Large intestine (tissue), 3 donors: ENCODE measurements at regions not wholly inside any gene's neighbourhood (a gene's known extent, or its start where the extent isn't known, plus 50 kb on each side); places are given as distances from the start of the nearest gene placed in this dataset.
A peak's percentile ranks its signal among the peaks of the same experiment; 100 is the strongest.

Source experiments
- DNase-seq, 2 donors: peaks; one replicate each; pipeline versions ENCODE4 v3.0.0 to v3.0.0-alpha.2; 2013
- H3K27ac ChIP-seq: one replicate; pipeline ENCODE4 v1.5.1; 2013; ENCODE audit warnings: low read length
- H3K27me3 ChIP-seq: 2 replicates; pipeline ENCODE4 v1.6.1; 2013; ENCODE audit warnings: low read length; ENCODE audit not compliant: control insufficient read depth, insufficient read depth
- H3K36me3 ChIP-seq: 2 replicates; pipeline ENCODE4 v1.6.1; 2013; ENCODE audit warnings: low read length; ENCODE audit not compliant: control insufficient read depth, insufficient read depth
- H3K4me1 ChIP-seq: one replicate; pipeline ENCODE4 v1.6.1; 2013; ENCODE audit warnings: low read length; ENCODE audit not compliant: control insufficient read depth, insufficient read depth
- H3K4me3 ChIP-seq: one replicate; pipeline ENCODE4 v1.5.1; 2013; ENCODE audit warnings: low read length
- H3K9me3 ChIP-seq: one replicate; pipeline ENCODE4 v1.6.1; 2013; ENCODE audit warnings: mild to moderate bottlenecking, low read depth, low read length, moderate library complexity; ENCODE audit not compliant: control insufficient read depth
- WGBS: methylation state at CpG from one replicate; pipeline ENCODE4 v1.1.5; 2013; ENCODE audit warnings: low lambda C conversion rate; ENCODE audit not compliant: insufficient coverage; 5-methylcytosine and 5-hydroxymethylcytosine counted together

DNA sequence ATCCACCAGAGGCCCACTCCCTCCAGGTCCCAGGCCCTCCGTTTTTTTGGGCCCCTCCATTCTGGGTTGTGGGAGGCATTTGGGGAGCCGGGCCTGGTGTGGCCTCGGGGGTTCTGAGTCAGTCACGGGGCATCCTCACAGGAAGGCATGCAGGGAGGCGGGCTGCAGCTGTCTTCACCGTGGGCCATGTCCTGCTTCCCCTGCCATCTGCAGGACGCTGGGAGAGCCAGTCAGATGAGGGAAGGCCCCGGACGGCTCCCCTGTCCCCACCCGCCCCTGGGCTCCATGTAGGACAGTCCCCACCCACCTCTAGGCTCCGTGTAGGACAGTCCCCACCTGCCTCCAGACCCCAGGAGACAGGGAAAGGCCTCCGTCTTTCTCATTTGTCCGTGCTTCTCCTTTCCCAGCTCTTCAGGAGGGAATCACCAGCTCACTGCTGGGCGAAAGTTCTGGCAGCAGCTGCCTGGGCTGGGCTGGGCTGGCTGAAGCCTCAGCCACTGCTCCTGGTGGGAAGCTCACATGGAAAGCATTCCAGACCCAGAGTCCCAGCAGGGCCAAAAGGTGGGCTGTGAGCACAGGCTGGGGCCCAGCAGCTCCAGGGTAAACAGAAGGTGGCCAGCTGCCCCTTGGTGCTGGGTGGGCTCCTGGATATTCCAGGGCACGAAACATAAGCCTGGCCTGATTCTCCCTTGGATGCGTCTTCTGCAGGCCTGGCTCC, 217.8 kb downstream of the KIF26A start:
- no peak for DNase-seq
- no CpG with 5 or more reads among the region's 16 CpGs for WGBS
- no peaks in the 10 kb centered on the region for H3K36me3 ChIP-seq

DNA sequence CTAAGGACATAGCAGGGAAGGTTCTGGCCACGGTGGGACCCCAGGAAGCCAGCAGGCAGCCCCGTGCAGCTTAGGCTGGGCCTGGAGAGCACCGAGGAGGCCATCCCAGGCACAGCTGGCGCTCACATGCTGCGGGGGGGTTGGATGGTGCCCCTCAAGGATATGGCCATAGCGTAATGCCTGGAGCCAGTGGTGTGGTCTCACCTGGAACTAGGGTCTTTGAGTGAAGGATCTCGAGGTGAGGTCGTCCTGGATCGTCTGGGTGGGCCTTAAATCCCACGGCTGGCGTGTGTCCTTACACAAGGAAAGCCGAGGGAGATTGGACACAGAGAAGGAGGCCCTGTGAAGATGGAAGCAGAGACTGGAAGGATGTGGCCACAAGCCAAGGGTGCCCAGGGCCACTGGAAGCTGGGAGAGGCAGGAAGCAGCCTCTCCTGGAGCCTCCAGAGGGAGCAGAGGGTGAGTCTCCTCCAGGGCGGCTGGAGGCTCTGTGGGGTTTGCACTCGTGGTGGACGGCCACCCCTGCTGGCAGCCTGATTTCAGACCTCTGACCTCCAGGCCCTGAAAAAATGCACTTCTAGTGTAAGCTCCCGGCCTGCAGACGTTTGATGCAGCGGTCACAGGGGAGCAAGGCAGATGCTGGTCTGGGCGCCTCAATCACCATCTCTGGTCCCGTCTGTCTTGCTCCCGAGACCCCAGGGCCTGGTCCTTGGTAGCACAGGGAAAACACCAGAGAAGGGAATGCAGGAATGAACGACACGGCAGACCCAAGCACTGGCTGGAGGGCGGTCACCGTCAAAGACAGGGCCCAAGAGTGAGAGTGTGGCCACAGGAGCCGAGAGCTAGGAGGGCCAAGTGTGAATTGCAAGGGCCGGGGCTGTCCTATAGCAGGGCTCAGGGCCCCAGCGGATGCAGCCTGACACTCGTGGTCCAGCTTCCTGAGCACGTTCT, 218.6 kb downstream of the KIF26A start:
- no peaks in the 10 kb centered on the region for H3K27me3 ChIP-seq
- H3K9me3 ChIP-seq, result peaks cover 9% of the 10 kb centered on the region
- H3K36me3 ChIP-seq, result no peaks in the 10 kb centered on the region
- H3K4me1 ChIP-seq, result peaks cover 22% of the 10 kb centered on the region
- no CpG with 5 or more reads among the region's 30 CpGs for WGBS
- DNase-seq, result no peak
- H3K4me3 ChIP-seq, result no peak overlapping the region
- H3K27ac ChIP-seq, result no peak overlapping the region

More for the DNA sequence above, 217.8 kb downstream of the KIF26A start:
- Histone ChIP-seq H3K27ac (no peak overlapping the region), H3K27me3 (no peaks in the 10 kb centered on the region), H3K4me1 (peaks cover 14% of the 10 kb centered on the region), H3K9me3 (peaks cover 9% of the 10 kb centered on the region), H3K4me3 (no peak overlapping the region)

DNA sequence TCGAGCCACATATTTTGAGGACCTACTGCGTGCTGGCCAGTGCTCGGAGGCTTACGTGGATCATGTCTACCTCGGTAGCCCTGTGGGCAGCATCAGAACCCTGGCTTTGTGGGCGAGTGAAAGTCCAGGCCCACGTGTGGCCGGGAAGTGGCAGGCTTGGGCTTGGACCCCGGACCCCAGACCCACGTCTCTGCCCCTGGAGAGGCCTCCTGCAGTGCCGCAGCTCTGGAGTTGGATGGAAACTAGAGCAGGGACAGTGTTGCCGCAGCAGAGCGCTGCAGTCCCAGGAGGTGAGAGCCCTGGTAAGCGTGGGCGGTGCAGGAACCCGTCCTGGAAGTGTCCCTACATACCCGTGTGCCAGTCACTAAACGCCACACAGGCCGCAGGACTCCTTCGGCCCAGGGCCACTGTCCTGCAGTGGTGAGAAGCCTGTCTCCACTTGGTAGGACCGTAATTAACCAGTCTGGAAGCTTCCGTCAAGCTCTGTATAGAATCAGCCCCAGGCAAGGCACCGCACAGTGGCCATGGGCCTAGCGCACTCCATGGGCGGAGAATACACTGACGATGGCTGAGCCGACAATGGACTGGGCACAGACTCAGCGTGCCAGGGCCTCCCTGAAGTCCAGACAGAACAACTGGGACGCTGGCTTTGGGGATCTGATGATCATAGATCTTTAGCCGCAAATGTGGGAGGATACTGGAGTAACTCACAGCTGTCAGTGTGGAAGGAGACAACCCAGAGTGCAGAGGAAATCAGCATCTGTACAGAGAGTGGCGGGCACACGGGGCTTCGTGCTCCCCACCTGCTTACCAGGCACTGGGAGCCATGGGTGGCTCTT, 219.5 kb downstream of the KIF26A start:
- WGBS, result no CpG with 5 or more reads among the region's 33 CpGs
- peaks cover 8% of the 10 kb centered on the region for H3K9me3 ChIP-seq
- no peaks in the 10 kb centered on the region for H3K27me3 ChIP-seq
- H3K27ac ChIP-seq, result no peak overlapping the region
- no peak for DNase-seq
- no peaks in the 10 kb centered on the region for H3K36me3 ChIP-seq
- H3K4me1 ChIP-seq, result peaks cover 29% of the 10 kb centered on the region
- no peak overlapping the region for H3K4me3 ChIP-seq

DNA sequence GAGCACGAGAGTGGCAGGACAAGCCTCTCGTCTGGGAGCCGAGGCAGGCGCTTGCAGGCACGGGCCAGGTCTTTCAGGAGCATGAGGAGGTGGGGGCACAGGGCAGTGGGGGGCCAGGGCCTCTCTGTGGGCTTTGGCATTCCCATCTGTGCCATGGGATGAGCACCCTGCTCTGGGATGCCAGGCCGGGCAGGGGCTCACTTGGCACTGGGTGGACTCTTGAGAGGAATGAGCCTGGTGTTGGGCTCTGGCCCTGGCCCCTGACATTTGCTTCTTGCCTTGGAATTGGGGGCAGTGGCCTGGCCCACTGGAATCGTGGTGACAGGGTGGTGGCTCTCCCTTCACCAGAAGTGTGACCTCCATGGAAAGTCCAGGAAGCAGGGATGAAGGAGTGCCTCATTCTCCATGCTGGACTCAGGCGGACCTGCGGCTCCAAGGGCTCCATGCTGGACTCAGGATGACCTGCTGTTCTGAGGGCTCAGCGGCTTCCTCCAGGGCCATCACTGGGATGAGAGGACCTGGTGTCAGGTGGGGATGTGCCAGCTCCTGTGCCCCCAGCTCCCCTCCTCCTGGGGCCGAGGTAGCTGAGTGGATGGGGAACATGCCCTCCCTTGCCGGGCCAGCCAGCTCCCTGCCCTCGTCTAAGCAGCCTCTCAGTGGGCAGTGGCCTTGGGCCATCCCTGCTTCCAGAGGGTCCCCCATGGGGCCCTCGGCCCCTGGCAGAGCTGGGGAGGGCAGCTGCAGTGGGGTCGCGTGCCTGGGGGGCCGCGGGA, 220.3 kb downstream of the KIF26A start:
- Histone ChIP-seq H3K4me1 (peaks cover 37% of the 10 kb centered on the region), H3K9me3 (no peaks in the 10 kb centered on the region), H3K4me3 (no peak overlapping the region), H3K27ac (no peak overlapping the region), H3K27me3 (no peaks in the 10 kb centered on the region), H3K36me3 (no peaks in the 10 kb centered on the region)
- no CpG with 5 or more reads among the region's 18 CpGs for WGBS
- DNase-seq, result no peak

DNA sequence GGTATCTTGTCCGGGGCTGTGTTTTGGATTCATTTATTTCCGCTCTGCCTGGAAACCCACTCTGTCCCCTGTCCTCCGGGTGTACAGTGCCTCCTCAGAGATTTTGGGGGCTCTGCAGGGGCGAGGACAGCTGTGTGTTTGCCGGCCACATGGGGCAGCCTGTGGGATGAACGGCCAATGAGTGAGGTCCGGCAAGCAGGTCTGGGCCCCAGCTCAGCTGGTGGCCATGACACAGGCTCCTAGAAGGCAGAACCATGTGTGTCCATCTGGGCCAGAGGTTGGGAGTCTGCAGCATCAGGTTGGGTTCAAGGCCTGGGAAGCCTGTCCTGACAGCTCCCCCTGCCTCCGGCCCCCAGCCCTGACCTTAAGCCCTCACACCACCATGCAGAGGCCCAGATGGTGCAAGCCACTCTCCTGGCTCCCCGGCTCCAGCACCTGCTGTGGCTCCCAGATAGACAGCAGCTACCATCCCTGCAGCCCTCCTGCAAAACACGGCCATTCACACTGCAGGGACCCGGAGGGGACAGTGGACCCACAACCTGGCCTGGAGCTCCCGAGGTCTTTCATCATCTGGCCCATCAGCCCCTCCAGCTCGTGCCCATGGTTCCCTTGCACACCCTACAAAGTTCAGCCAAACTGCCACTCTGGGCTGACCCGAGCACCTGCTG, 220.1 kb upstream of the C14orf180 start:
- no peaks in the 10 kb centered on the region for H3K9me3 ChIP-seq
- no peak overlapping the region for H3K4me3 ChIP-seq
- no peaks in the 10 kb centered on the region for H3K27me3 ChIP-seq
- DNase-seq, result no peak
- no peak overlapping the region for H3K27ac ChIP-seq
- no peaks in the 10 kb centered on the region for H3K36me3 ChIP-seq
- peaks cover 44% of the 10 kb centered on the region for H3K4me1 ChIP-seq
- no CpG with 5 or more reads among the region's 14 CpGs for WGBS

DNA sequence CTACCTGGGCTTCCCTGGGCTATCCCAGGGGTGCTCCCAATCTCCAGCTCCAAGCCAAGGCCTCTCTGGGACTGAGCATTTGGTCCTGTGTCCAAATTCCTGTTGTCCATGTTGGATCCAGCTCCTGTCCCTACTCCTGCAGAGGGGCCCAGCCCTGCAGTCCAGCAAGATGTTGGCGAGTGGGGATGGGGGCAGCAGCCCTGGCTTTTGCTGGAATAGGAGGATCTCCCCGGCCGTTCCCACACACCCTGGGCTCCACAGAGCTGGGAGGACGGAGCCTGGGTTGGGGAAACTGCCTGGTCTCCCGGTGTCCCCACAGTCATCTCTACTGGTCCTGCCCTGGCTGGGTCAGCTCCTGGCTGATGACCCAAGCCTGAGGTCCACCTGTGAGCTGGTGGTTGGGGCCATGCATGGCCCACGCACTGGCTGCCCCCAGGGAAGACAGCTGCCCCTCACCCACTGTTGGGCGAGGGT, 219.6 kb upstream of the C14orf180 start:
- no CpG with 5 or more reads among the region's 7 CpGs for WGBS
- no peaks in the 10 kb centered on the region for H3K9me3 ChIP-seq
- H3K36me3 ChIP-seq, result no peaks in the 10 kb centered on the region
- H3K4me3 ChIP-seq, result no peak overlapping the region
- peaks cover 44% of the 10 kb centered on the region for H3K4me1 ChIP-seq
- no peak for DNase-seq
- H3K27me3 ChIP-seq, result no peaks in the 10 kb centered on the region
- no peak overlapping the region for H3K27ac ChIP-seq

DNA sequence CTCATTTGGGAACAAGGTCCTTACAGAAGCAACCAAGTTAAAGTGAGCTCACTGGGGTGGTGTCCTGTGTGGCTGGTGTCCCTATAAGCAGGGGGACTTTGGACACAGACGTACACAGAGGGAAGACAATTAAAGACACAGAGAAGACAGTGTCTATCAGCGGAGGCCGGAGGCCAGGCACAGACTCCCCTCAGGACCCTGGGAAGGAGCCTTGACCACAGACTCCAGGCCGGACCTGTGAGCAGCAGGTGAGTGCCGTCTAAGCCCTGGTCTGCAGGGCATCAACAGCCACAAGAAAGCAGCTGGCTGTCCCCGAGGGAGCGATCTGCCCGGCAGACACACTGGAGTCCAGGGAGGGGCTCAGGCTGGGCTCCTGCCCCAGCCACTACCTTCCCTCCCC, 219.1 kb upstream of the C14orf180 start:
- Histone ChIP-seq H3K27me3 (no peaks in the 10 kb centered on the region), H3K4me1 (peaks cover 44% of the 10 kb centered on the region), H3K27ac (no peak overlapping the region), H3K9me3 (no peaks in the 10 kb centered on the region), H3K4me3 (peak overlapping the region; percentile 16), H3K36me3 (no peaks in the 10 kb centered on the region)
- DNase-seq, result peak; percentile 34 to 81
- WGBS, result no CpG with 5 or more reads among the region's 8 CpGs

DNA sequence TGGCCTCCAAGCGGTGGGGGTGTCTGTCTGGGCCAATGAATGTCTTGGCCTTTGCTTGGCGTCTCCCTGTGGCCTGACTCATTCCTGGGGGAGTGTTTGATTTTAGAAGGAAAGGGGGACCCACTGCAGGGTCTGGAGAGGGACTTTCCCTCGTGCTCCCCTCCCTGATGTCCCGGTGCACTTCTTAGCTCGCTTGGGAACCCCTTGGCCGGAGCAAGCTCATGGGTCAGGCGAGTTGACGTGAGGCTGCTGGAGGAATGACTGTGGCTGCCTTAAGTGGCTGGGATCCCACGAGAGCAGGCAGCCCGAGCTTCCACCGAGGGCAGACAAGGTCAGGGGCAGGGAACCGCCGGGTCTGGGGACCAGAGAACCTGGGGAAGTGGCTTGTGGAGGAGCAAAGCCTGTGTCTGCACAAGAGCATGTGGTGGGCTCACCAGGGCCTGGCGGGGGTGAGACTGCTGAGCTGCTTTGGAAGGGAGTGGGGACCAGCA, 218.4 kb upstream of the C14orf180 start:
- Histone ChIP-seq H3K9me3 (no peaks in the 10 kb centered on the region), H3K36me3 (no peaks in the 10 kb centered on the region), H3K27me3 (no peaks in the 10 kb centered on the region), H3K4me1 (peaks cover 44% of the 10 kb centered on the region), H3K27ac (no peak overlapping the region), H3K4me3 (no peak overlapping the region)
- no CpG with 5 or more reads among the region's 14 CpGs for WGBS
- no peak for DNase-seq

DNA sequence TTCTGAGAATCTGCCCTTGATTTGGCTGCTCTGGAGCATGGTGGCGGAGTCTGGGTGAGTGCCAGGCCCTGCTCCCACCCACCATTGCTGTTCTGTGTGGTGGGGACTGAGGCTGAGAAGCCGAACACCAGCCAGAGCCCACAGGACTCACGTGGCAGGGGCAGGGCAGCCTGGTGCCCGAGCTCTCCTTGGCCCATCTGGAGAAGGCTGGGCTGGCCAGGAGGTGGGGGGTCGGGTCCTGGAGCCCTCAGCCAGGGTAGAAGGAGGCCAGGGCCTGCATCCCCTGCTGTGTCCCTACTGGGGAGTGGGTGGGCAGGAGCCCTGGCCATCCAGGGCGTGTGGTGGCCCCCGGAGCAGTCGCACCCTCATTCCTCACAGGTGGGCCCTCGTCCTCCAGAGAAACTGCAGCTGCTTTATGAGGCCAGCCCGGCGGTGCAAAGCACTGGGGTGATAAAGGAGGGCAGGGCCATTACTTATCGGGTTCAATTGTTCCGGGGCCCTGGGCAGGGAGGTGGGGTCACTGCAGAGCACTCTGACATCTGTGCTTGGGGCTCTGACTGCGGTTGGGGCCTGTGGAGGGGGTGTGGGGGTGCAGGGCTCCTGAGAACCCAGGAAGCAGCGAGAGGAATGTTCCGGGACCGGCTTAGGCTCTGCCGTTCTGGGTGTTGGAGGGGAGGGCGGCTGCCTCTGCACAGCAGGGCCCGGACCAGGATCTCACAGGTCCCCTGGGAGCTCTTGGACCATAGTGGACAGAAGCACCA, 217.5 kb upstream of the C14orf180 start:
- H3K36me3 ChIP-seq, result no peaks in the 10 kb centered on the region
- no peak overlapping the region for H3K4me3 ChIP-seq
- no peaks in the 10 kb centered on the region for H3K9me3 ChIP-seq
- peak overlapping the region; percentile 51 for H3K27ac ChIP-seq
- no CpG with 5 or more reads among the region's 20 CpGs for WGBS
- peak; percentile 66 to 91 for DNase-seq
- peaks cover 44% of the 10 kb centered on the region for H3K4me1 ChIP-seq
- H3K27me3 ChIP-seq, result no peaks in the 10 kb centered on the region
